Naive thymus-derived CD4-positive, alpha-beta T cell (primary cell): ENCODE measurements at regions not wholly inside any gene's neighbourhood (a gene's known extent, or its start where the extent isn't known, plus 50 kb on each side); places are given as distances from the start of the nearest gene placed in this dataset.

ENCODE experiments used
- ATAC-seq: fragments of 150-1000 bp; cut with Tn5 transposase; 2 replicates; pipeline ENCODE4 v1.10.0; 2021; ENCODE audit warnings: mild to moderate bottlenecking, moderate library complexity
- CTCF ChIA-PET: fragments of 350-600 bp; sonication (Branson Sonifier 250); formaldehyde crosslinking; loops from one replicate; lab custom pipeline; 2021; ENCODE audit warnings: antibody characterized with exemption; lab: Charles Lee
- POLR2A ChIA-PET: fragments of 350-600 bp; sonication (Branson Sonifier 250); formaldehyde crosslinking; loops from one replicate; lab custom pipeline; 2021; ENCODE audit warnings: antibody characterized with exemption, inconsistent platforms; lab: Charles Lee
- DNase-seq, 9 donors: peaks; one replicate each; pipeline versions ENCODE4 v3.0.0 to v3.0.0-alpha.2; 2020 to 2022; ENCODE audit warnings: mixed read lengths in 1 of 9
- H3K27ac ChIP-seq: one replicate; pipeline ENCODE4 v1.7.0; 2013; ENCODE audit warnings: mild to moderate bottlenecking, low read depth, low read length, moderate library complexity
- H3K27me3 ChIP-seq, 2 donors: one replicate each; pipeline ENCODE4 v1.7.0; 2013; ENCODE audit warnings: low read length in 2 of 2, mild to moderate bottlenecking in 2 of 2, moderate library complexity in 2 of 2; ENCODE audit not compliant: control insufficient read depth in 2 of 2, insufficient read depth in 2 of 2
- H3K36me3 ChIP-seq, 3 experiments: 1 replicate in 2 of 3; 2 replicates in 1 of 3; pipeline ENCODE4 v1.7.0; 2013; ENCODE audit warnings: low read length in 3 of 3, mild to moderate bottlenecking in 3 of 3, moderate library complexity in 1 of 3; ENCODE audit not compliant: insufficient read depth in 3 of 3, control insufficient read depth in 2 of 3
- H3K4me1 ChIP-seq, 2 donors: one replicate each; pipeline ENCODE4 v1.7.0; 2013; ENCODE audit warnings: low read length in 2 of 2, mild to moderate bottlenecking in 2 of 2, moderate library complexity in 1 of 2; ENCODE audit not compliant: control insufficient read depth in 2 of 2, insufficient read depth in 2 of 2
- H3K4me3 ChIP-seq: 2 replicates; pipeline ENCODE4 v1.7.0; 2013; ENCODE audit warnings: mild to moderate bottlenecking, low read length
- H3K9me3 ChIP-seq, 3 experiments: 1 replicate in 2 of 3; 2 replicates in 1 of 3; pipeline ENCODE4 v1.7.0; 2013; ENCODE audit warnings: low read length in 3 of 3; ENCODE audit not compliant: control insufficient read depth in 2 of 3
- H3K27ac Mint-ChIP-seq, 9 donors: one replicate each; pipeline ENCODE4 v1.8.0; 2020 to 2022; ENCODE audit warnings: mixed read lengths in 9 of 9, mild to moderate bottlenecking in 8 of 9, moderate library complexity in 5 of 9, inconsistent platforms in 2 of 9
- H3K27me3 Mint-ChIP-seq, 5 donors: one replicate each; pipeline ENCODE4 v1.8.0; 2021 to 2022; ENCODE audit warnings: mixed read lengths in 5 of 5, mild to moderate bottlenecking in 1 of 5
- H3K36me3 Mint-ChIP-seq, 5 donors: one replicate each; pipeline ENCODE4 v1.8.0; 2020 to 2022; ENCODE audit warnings: mixed read lengths in 5 of 5, mild to moderate bottlenecking in 3 of 5, inconsistent platforms in 1 of 5
- H3K4me1 Mint-ChIP-seq, 7 donors: one replicate each; pipeline ENCODE4 v1.8.0; 2020 to 2022; ENCODE audit warnings: mixed read lengths in 7 of 7, mild to moderate bottlenecking in 3 of 7, inconsistent platforms in 1 of 7
- H3K4me3 Mint-ChIP-seq, 10 donors: one replicate each; pipeline ENCODE4 v1.8.0; 2020 to 2022; ENCODE audit warnings: mild to moderate bottlenecking in 10 of 10, mixed read lengths in 10 of 10, moderate library complexity in 6 of 10, inconsistent platforms in 2 of 10
- H3K9me3 Mint-ChIP-seq, 11 donors: one replicate each; pipeline ENCODE4 v1.8.0; 2020 to 2022; ENCODE audit warnings: mixed read lengths in 11 of 11, mild to moderate bottlenecking in 4 of 11, inconsistent platforms in 1 of 11, moderate library complexity in 1 of 11
- intact Hi-C, 2 donors: fragments of 100-400 bp; cut with micrococcal nuclease; formaldehyde crosslinking; loops; one replicate each; pipeline ENCODE4 v1.15.1; 2023

GRCh38 chr3:145942052-145942451, 218.9 kb downstream of the PLOD2 start:
- H3K9me3 ChIP-seq = no peaks in the 10 kb centered on the region
- Mint-ChIP-seq H3K4me3 (no peak overlapping the region), H3K9me3 (peaks cover 0 to 3% (median 0%) of the 10 kb centered on the region in 11 donors), H3K36me3 (no peaks in the 10 kb centered on the region), H3K27me3 (no peaks in the 10 kb centered on the region), H3K4me1 (no peaks in the 10 kb centered on the region), H3K27ac (no peak overlapping the region)
- H3K27me3 ChIP-seq = no peaks in the 10 kb centered on the region
- ChIA-PET POLR2A (no interaction called here), CTCF (no interaction called here)
- H3K36me3 ChIP-seq = no peaks in the 10 kb centered on the region
- no peak overlapping the region for H3K4me3 ChIP-seq
- ATAC-seq = no peak
- no peak for DNase-seq
- H3K4me1 ChIP-seq = no peaks in the 10 kb centered on the region
- intact Hi-C loops = no loop called here
- no peak overlapping the region for H3K27ac ChIP-seq

- Histone ChIP-seq H3K36me3 (no peaks in the 10 kb centered on the region), H3K27me3 (no peaks in the 10 kb centered on the region), H3K9me3 (no peaks in the 10 kb centered on the region), H3K27ac (no peak overlapping the region), H3K4me3 (no peak overlapping the region), H3K4me1 (no peaks in the 10 kb centered on the region)
- ChIA-PET CTCF (no interaction called here), POLR2A (no interaction called here)
- DNase-seq = no peak
- Mint-ChIP-seq H3K27ac (no peak overlapping the region), H3K9me3 (peaks cover 0 to 8% (median 0%) of the 10 kb centered on the region in 11 donors), H3K4me3 (no peak overlapping the region), H3K4me1 (no peaks in the 10 kb centered on the region), H3K27me3 (no peaks in the 10 kb centered on the region), H3K36me3 (no peaks in the 10 kb centered on the region)
- intact Hi-C loops = no loop called here
- no peak for ATAC-seq
These were observed 217.0 kb downstream of the PLOD2 start for GRCh38 chr3:145943952-145944351.

GRCh38 chr3:145951441-145951840, 209.5 kb downstream of the PLOD2 start:
- Histone ChIP-seq H3K27ac (no peak overlapping the region), H3K36me3 (no peaks in the 10 kb centered on the region), H3K9me3 (no peaks in the 10 kb centered on the region), H3K4me3 (no peak overlapping the region), H3K27me3 (no peaks in the 10 kb centered on the region), H3K4me1 (no peaks in the 10 kb centered on the region)
- intact Hi-C loops = no loop called here
- H3K4me1 Mint-ChIP-seq = no peaks in the 10 kb centered on the region
- POLR2A ChIA-PET = no interaction called here
- H3K9me3 Mint-ChIP-seq = peaks cover 0 to 13% (median 0%) of the 10 kb centered on the region in 11 donors
- no peak for DNase-seq
- H3K4me3 Mint-ChIP-seq = no peak overlapping the region
- H3K36me3 Mint-ChIP-seq = no peaks in the 10 kb centered on the region
- no peaks in the 10 kb centered on the region for H3K27me3 Mint-ChIP-seq
- no peak for ATAC-seq
- CTCF ChIA-PET = no interaction called here
- no peak overlapping the region for H3K27ac Mint-ChIP-seq

GRCh38 chr3:145952536-145952935, 208.4 kb downstream of the PLOD2 start:
- no peak for DNase-seq
- H3K27ac Mint-ChIP-seq = no peak overlapping the region
- Histone ChIP-seq H3K9me3 (no peaks in the 10 kb centered on the region), H3K27me3 (no peaks in the 10 kb centered on the region), H3K4me3 (no peak overlapping the region), H3K4me1 (no peaks in the 10 kb centered on the region), H3K27ac (no peak overlapping the region), H3K36me3 (no peaks in the 10 kb centered on the region)
- H3K36me3 Mint-ChIP-seq = no peaks in the 10 kb centered on the region
- H3K27me3 Mint-ChIP-seq = no peaks in the 10 kb centered on the region
- peaks cover 0 to 7% (median 0%) of the 10 kb centered on the region in 11 donors for H3K9me3 Mint-ChIP-seq
- intact Hi-C loops = no loop called here
- no peak for ATAC-seq
- H3K4me3 Mint-ChIP-seq = no peak overlapping the region
- ChIA-PET CTCF (no interaction called here), POLR2A (no interaction called here)
- H3K4me1 Mint-ChIP-seq = no peaks in the 10 kb centered on the region

GRCh38 chr3:145953316-145953715, 207.7 kb downstream of the PLOD2 start:
- H3K4me3 Mint-ChIP-seq = no peak overlapping the region

GRCh38 chr3:145959457-145960088, 201.4 kb downstream of the PLOD2 start:
- no peak overlapping the region for H3K27ac Mint-ChIP-seq
- ChIA-PET POLR2A (no interaction called here), CTCF (no interaction called here)
- Histone ChIP-seq H3K27me3 (no peaks in the 10 kb centered on the region), H3K36me3 (no peaks in the 10 kb centered on the region), H3K4me3 (no peak overlapping the region), H3K27ac (no peak overlapping the region), H3K9me3 (no peaks in the 10 kb centered on the region), H3K4me1 (no peaks in the 10 kb centered on the region)
- H3K4me1 Mint-ChIP-seq = no peaks in the 10 kb centered on the region
- H3K36me3 Mint-ChIP-seq = no peaks in the 10 kb centered on the region
- H3K27me3 Mint-ChIP-seq = no peaks in the 10 kb centered on the region
- DNase-seq = no peak
- H3K9me3 Mint-ChIP-seq = peaks cover 0 to 6% (median 0%) of the 10 kb centered on the region in 11 donors
- no peak overlapping the region for H3K4me3 Mint-ChIP-seq
- no peak for ATAC-seq
- intact Hi-C loops = no loop called here

More at GRCh38 chr3:145953316-145953715, 207.7 kb downstream of the PLOD2 start:
- ATAC-seq (no peak), DNase-seq (no peak)
- Histone ChIP-seq H3K4me3 (no peak overlapping the region), H3K36me3 (no peaks in the 10 kb centered on the region), H3K27ac (no peak overlapping the region), H3K4me1 (no peaks in the 10 kb centered on the region), H3K9me3 (no peaks in the 10 kb centered on the region), H3K27me3 (no peaks in the 10 kb centered on the region)
- ChIA-PET CTCF (no interaction called here), POLR2A (no interaction called here)
- Mint-ChIP-seq H3K36me3 (no peaks in the 10 kb centered on the region), H3K4me1 (no peaks in the 10 kb centered on the region), H3K27ac (no peak overlapping the region), H3K9me3 (peaks cover 0 to 10% (median 1%) of the 10 kb centered on the region in 11 donors), H3K27me3 (no peaks in the 10 kb centered on the region)
- intact Hi-C loops = no loop called here

- Mint-ChIP-seq H3K9me3 (peaks cover 0 to 5% (median 1%) of the 10 kb centered on the region in 11 donors), H3K27me3 (no peaks in the 10 kb centered on the region), H3K4me1 (no peaks in the 10 kb centered on the region), H3K4me3 (no peak overlapping the region), H3K27ac (no peak overlapping the region), H3K36me3 (no peaks in the 10 kb centered on the region)
- H3K27me3 ChIP-seq = no peaks in the 10 kb centered on the region
- no peaks in the 10 kb centered on the region for H3K4me1 ChIP-seq
- no peak overlapping the region for H3K27ac ChIP-seq
- H3K9me3 ChIP-seq = no peaks in the 10 kb centered on the region
- ChIA-PET POLR2A (no interaction called here), CTCF (no interaction called here)
- ATAC-seq = no peak
- H3K36me3 ChIP-seq = no peaks in the 10 kb centered on the region
- DNase-seq = no peak
- H3K4me3 ChIP-seq = no peak overlapping the region
- intact Hi-C loops = no loop called here
These were observed 197.9 kb downstream of the PLOD2 start for GRCh38 chr3:145963111-145963510.
